GM12874 (cell line): ENCODE measurements at regions not wholly inside any gene's neighbourhood (a gene's known extent, or its start where the extent isn't known, plus 50 kb on each side); places are given as distances from the start of the nearest gene placed in this dataset.

Source experiments
- TF ChIP-seq, protein P1 (sequence below): IDR thresholded peaks from 2 replicates; pipeline ENCODE4 v1.5.1; 2011; ENCODE audit warnings: low read depth, mild to moderate bottlenecking, control low read depth, low read length, moderate library complexity; ENCODE audit not compliant: insufficient read depth

- TF ChIP-seq, protein P1, sequence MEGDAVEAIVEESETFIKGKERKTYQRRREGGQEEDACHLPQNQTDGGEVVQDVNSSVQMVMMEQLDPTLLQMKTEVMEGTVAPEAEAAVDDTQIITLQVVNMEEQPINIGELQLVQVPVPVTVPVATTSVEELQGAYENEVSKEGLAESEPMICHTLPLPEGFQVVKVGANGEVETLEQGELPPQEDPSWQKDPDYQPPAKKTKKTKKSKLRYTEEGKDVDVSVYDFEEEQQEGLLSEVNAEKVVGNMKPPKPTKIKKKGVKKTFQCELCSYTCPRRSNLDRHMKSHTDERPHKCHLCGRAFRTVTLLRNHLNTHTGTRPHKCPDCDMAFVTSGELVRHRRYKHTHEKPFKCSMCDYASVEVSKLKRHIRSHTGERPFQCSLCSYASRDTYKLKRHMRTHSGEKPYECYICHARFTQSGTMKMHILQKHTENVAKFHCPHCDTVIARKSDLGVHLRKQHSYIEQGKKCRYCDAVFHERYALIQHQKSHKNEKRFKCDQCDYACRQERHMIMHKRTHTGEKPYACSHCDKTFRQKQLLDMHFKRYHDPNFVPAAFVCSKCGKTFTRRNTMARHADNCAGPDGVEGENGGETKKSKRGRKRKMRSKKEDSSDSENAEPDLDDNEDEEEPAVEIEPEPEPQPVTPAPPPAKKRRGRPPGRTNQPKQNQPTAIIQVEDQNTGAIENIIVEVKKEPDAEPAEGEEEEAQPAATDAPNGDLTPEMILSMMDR = no peak
These were observed 528.5 kb upstream of the GOLIM4 start for GRCh38 chr3:168624195-168624594.

DNA sequence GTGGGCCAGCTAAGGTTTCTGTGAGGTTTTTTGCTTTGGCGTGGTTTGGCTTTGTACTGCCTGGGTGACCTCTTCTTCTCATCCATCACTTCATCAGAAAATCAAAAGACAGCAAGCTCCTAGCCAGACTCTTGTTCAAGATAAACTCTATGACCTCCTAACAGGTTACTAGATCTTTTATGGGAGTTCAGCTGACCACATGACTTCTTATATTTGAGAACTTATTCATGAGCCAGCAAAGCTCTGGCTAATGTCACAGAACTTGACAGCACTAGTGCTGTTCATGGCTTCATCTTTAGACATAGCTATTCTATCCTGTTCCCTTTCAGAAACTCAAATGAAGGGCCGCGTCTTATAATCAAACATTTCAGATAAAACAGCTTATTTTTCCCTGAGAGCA, 527.1 kb upstream of the GOLIM4 start:
- TF ChIP-seq, protein P1 = no peak

- TF ChIP-seq, protein P1 = peak; percentile 65
These were observed 525.1 kb upstream of the GOLIM4 start for GRCh38 chr3:168620854-168621253.

DNA sequence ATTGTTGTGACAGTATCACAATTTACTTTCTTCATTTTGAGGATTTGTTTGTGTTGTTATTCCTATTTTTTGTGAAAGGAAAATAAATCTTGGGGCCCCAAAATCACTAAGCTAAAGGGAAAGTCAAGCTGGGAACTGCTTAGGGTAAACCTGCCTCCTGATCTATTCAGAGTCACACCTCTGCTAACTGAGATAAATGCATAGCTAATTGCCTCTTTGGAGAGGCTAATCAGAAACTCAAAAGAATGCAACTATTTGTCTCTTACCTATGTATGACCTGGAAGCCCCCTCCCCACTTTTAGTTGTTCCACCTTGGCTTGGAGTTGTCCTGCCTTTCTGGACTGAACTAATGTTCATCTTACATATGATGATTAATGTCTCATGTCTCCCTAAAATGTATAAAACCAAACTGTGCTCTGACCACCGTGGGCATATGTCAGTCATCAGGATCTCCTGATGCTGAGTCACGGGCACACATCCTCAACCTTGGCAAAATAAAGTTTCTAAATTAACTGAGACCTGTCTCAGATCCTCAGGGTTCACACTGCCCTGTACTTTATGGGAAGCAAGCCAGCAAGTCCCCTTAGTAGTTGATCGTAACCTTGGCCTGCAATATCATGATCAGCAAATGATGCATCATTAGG, 523.2 kb upstream of the GOLIM4 start:
- TF ChIP-seq, protein P1 = no peak

- TF ChIP-seq, protein P1 = no peak
These were observed 521.9 kb upstream of the GOLIM4 start for GRCh38 chr3:168617658-168618057.

DNA sequence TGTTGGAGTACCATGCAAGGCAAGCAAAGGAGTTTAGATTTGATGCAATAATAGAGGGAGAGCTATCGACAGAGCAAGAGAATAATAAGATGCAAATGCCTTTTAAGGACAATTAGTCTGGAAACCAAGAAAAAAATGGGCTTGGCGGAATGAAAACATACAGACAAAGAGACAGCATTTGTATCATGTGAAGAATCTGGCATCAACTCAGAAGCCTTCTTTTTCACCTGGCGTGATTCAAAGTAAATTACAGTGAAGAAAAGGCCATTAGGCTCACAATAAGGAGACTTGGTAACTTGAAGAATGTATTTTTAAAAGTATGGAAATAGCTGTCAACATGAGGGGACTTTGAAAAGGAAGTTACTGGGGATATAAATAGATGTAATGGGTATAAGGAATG, 521.2 kb upstream of the GOLIM4 start:
- TF ChIP-seq, protein P1 = no peak

- TF ChIP-seq, protein P1 = no peak
These were observed 519.8 kb upstream of the GOLIM4 start for GRCh38 chr3:168615493-168616020.
